ENCODE measurements at regions not wholly inside any gene's neighbourhood (a gene's known extent, or its start where the extent isn't known, plus 50 kb on each side); places are given as distances from the start of the nearest gene placed in this dataset.

- DNase-seq = no peak
These were observed 52.9 kb upstream of the TPRG1 start for GRCh38 chr3:189118896-189119295.

DNA sequence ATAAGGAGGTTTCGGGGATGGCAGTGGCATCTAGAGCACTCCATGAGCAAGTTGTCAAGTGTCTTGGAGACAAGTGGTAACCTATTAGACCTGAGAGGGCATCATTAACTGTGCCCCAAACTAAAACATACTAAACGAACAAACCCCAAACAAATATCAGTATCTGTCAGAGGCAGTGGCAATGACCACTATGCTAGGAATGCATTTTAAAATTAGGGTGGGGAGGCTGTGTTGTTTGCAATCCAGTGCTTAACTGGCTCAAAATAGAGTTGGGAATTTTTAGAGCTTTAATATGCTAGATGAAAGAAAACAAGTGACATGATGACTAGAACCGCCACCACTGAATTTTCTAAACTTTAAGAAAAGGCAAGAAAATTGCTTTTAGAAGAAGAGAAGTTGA, 51.8 kb upstream of the TPRG1 start:
- DNase-seq = no peak

GRCh38 chr3:189121092-189121491, 50.7 kb upstream of the TPRG1 start:
- DNase-seq = peak in 2 of 3 donors; percentile 18 to 20

Measured in suppressor macrophage treated with lipopolysaccharide for 1 hour (primary cell).